Keratinocyte (primary cell): ENCODE measurements at regions not wholly inside any gene's neighbourhood (a gene's known extent, or its start where the extent isn't known, plus 50 kb on each side); places are given as distances from the start of the nearest gene placed in this dataset.

Source experiments
- DNase-seq: peaks from one replicate; pipeline ENCODE4 v3.0.0-alpha.2; 2011; ENCODE audit warnings: low read depth, missing footprints, low spot score
- FAIRE-seq: peaks from 2 replicates; lab custom pipeline; 2011; peaks lifted over from hg19 to GRCh38; lab: Jason Lieb, UNC
- H2AFZ ChIP-seq: 2 replicates; pipeline ENCODE4 v1.6.0; 2012; ENCODE audit warnings: low read length, control low read depth, inconsistent platforms; ENCODE audit not compliant: control insufficient read depth
- H3K27ac ChIP-seq: 2 replicates; pipeline ENCODE4 v1.5.1; 2011; ENCODE audit warnings: low read length; ENCODE audit not compliant: control insufficient read depth, insufficient read depth
- H3K27me3 ChIP-seq: 3 replicates; pipeline ENCODE4 v1.6.0; 2011; ENCODE audit warnings: low read length; ENCODE audit not compliant: control insufficient read depth, insufficient read depth; ENCODE audit errors: extremely low read depth
- H3K36me3 ChIP-seq, 2 experiments: 2 replicates in 1 of 2; 3 replicates in 1 of 2; pipeline ENCODE4 v1.5.1; 2011; ENCODE audit warnings: low read length in 2 of 2, mild to moderate bottlenecking in 1 of 2; ENCODE audit not compliant: control insufficient read depth in 2 of 2, insufficient read depth in 2 of 2; ENCODE audit errors: extremely low read depth in 1 of 2
- H3K4me1 ChIP-seq: 3 replicates; pipeline ENCODE4 v1.5.1; 2011; ENCODE audit warnings: low read length; ENCODE audit not compliant: control insufficient read depth, insufficient read depth; ENCODE audit errors: extremely low read depth
- H3K4me2 ChIP-seq: 3 replicates; pipeline ENCODE4 v1.6.0; 2011; ENCODE audit warnings: low read depth, low read length; ENCODE audit not compliant: control insufficient read depth, insufficient read depth; ENCODE audit errors: extremely low read depth
- H3K4me3 ChIP-seq, 3 experiments: fragments of 200-600 bp in 1 of 3; sonication (generic) in 1 of 3; 2 replicates in 2 of 3; 3 replicates in 1 of 3; pipeline ENCODE4 v1.5.1; 2011 to 2016; ENCODE audit warnings: low read length in 3 of 3, mild to moderate bottlenecking in 3 of 3, control low read depth in 2 of 3, inconsistent platforms in 1 of 3, low read depth in 1 of 3, mixed read lengths in 1 of 3, mixed run types in 1 of 3, moderate library complexity in 1 of 3; ENCODE audit not compliant: control insufficient read depth in 2 of 3, insufficient read depth in 2 of 3; ENCODE audit errors: extremely low read depth in 1 of 3
- H3K79me2 ChIP-seq: 2 replicates; pipeline ENCODE4 v1.6.0; 2012; ENCODE audit warnings: low read length; ENCODE audit not compliant: control insufficient read depth, insufficient read depth
- H3K9ac ChIP-seq: 3 replicates; pipeline ENCODE4 v1.6.0; 2011; ENCODE audit warnings: low read length; ENCODE audit not compliant: control insufficient read depth, insufficient read depth; ENCODE audit errors: extremely low read depth
- H3K9me1 ChIP-seq: 3 replicates; pipeline ENCODE4 v1.6.0; 2011; ENCODE audit warnings: low read length; ENCODE audit not compliant: control insufficient read depth, insufficient read depth; ENCODE audit errors: extremely low read depth
- H3K9me3 ChIP-seq: 2 replicates; pipeline ENCODE4 v1.5.1; 2012; ENCODE audit warnings: low read depth, low read length; ENCODE audit not compliant: control insufficient read depth
- H4K20me1 ChIP-seq: 3 replicates; pipeline ENCODE4 v1.6.0; 2011; ENCODE audit warnings: low read length; ENCODE audit not compliant: control insufficient read depth, insufficient read depth; ENCODE audit errors: extremely low read depth
- EZH2 ChIP-seq: IDR thresholded peaks from one replicate; pipeline ENCODE4 v1.6.1; 2012; ENCODE audit warnings: inconsistent platforms, mild to moderate bottlenecking, low read length, moderate library complexity
- dilution Hi-C: fragments of 300-500 bp; cut with MboI; formaldehyde crosslinking; loops from one replicate; pipeline ENCODE4 v1.7.0; 2020; ENCODE audit warnings: low sequenced_read_pairs; ENCODE audit not compliant: extremely low pct_ligation_motif_present
- TF ChIP-seq, protein P1 (sequence below), 3 experiments: IDR thresholded peaks in 1 of 3; conservative IDR thresholded peaks in 1 of 3; optimal IDR thresholded peaks in 1 of 3; 2 replicates in 2 of 3; 3 replicates in 1 of 3; pipeline versions ENCODE3 to v1.5.1; 2011; ENCODE audit warnings: low read length in 3 of 3, mild to moderate bottlenecking in 3 of 3, moderate library complexity in 2 of 3, control low read depth in 1 of 3, inconsistent platforms in 1 of 3; ENCODE audit not compliant: insufficient read depth in 2 of 3; ENCODE audit errors: extremely low read depth in 1 of 3

DNA sequence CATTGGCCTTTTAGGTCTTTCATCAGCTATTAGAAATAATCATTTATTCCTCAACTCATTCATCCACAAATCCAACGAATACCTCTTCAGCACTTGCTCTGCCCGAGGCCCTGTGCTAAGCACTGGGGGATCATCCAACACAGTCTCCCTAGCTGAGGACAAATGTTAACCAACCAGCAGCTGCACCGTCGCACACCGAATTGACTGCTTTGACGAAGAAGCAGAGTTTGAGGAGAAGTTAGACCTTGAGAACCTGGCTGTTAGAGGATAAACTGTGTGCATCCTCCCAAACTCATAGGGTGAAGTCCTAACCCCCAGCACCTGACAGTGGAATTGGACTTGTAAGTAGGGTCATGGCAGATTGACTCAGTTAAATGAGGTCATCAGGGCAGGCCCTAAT, 170.9 kb downstream of the USP12 start:
- DNase-seq (no peak), FAIRE-seq (no peak)
- H4K20me1 ChIP-seq, result no peaks in the 10 kb centered on the region
- no peaks in the 10 kb centered on the region for H3K4me1 ChIP-seq
- TF ChIP-seq, protein P1, sequence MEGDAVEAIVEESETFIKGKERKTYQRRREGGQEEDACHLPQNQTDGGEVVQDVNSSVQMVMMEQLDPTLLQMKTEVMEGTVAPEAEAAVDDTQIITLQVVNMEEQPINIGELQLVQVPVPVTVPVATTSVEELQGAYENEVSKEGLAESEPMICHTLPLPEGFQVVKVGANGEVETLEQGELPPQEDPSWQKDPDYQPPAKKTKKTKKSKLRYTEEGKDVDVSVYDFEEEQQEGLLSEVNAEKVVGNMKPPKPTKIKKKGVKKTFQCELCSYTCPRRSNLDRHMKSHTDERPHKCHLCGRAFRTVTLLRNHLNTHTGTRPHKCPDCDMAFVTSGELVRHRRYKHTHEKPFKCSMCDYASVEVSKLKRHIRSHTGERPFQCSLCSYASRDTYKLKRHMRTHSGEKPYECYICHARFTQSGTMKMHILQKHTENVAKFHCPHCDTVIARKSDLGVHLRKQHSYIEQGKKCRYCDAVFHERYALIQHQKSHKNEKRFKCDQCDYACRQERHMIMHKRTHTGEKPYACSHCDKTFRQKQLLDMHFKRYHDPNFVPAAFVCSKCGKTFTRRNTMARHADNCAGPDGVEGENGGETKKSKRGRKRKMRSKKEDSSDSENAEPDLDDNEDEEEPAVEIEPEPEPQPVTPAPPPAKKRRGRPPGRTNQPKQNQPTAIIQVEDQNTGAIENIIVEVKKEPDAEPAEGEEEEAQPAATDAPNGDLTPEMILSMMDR (optimal IDR thresholded peaks at IDR 0.05 in 1 of 3, IDR thresholded peaks at IDR 0.05 in 1 of 3, conservative IDR thresholded peaks at IDR 0.05 in 1 of 3; ENCODE audit: extremely low read depth in 1 of 3, insufficient read depth in 2 of 3, low read length in 3 of 3), result no peak
- TF ChIP-seq EZH2, result no peak
- dilution Hi-C loops, result no loop called here
- no peaks in the 10 kb centered on the region for H3K79me2 ChIP-seq
- H3K9me3 ChIP-seq, result no peaks in the 10 kb centered on the region
- no peaks in the 10 kb centered on the region for H3K9me1 ChIP-seq
- peaks cover 18% of the 10 kb centered on the region for H3K27me3 ChIP-seq
- no peak overlapping the region for H3K27ac ChIP-seq
- H3K9ac ChIP-seq, result no peak overlapping the region
- H3K4me3 ChIP-seq, result no peak overlapping the region
- H2AFZ ChIP-seq, result no peak overlapping the region
- no peaks in the 10 kb centered on the region for H3K36me3 ChIP-seq
- no peak overlapping the region for H3K4me2 ChIP-seq

DNA sequence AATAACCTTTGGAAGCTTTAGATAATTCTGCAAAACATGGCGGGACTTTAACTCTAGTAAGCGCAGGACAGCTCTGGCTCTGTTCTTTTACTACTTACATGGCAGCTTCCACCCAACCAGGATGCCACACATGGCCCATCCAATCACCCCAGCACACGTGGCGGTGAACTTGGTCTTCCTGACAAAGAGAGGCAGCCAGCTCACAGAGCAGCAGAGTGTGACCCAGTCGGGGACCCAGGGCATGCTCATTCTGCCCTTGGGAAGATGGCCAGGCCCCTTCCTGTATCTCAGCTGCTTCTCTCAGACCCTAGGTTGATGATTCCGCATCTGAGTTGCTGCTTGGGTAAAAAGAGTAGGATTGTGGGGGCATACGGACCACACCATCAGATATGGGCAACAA, 172.1 kb downstream of the USP12 start:
- Histone ChIP-seq H3K4me3 (no peak overlapping the region), H2AFZ (no peak overlapping the region), H3K4me2 (no peak overlapping the region), H3K9me1 (no peaks in the 10 kb centered on the region), H3K4me1 (no peaks in the 10 kb centered on the region), H4K20me1 (no peaks in the 10 kb centered on the region), H3K79me2 (no peaks in the 10 kb centered on the region), H3K9ac (no peak overlapping the region), H3K36me3 (no peaks in the 10 kb centered on the region), H3K27ac (no peak overlapping the region), H3K9me3 (no peaks in the 10 kb centered on the region), H3K27me3 (peaks cover 12% of the 10 kb centered on the region)
- TF ChIP-seq, protein P1 (optimal IDR thresholded peaks at IDR 0.05 in 1 of 3, IDR thresholded peaks at IDR 0.05 in 1 of 3, conservative IDR thresholded peaks at IDR 0.05 in 1 of 3; ENCODE audit: extremely low read depth in 1 of 3, insufficient read depth in 2 of 3, low read length in 3 of 3), result no peak
- dilution Hi-C loops, result no loop called here
- DNase-seq (no peak), FAIRE-seq (no peak)
